SK-N-SH (cell line): ENCODE measurements at regions not wholly inside any gene's neighbourhood (a gene's known extent, or its start where the extent isn't known, plus 50 kb on each side); places are given as distances from the start of the nearest gene placed in this dataset.

Experiments
- CTCF ChIA-PET: fragments of 300-600, 350-600 bp; formaldehyde crosslinking; extraction: SDS; loops from one replicate; lab custom pipeline; 2021; lab: Yijun Ruan, JAX
- POLR2A ChIA-PET: fragments of 350-600 bp; sonication (Branson Sonifier 250); formaldehyde crosslinking; extraction: SDS; loops from one replicate; lab custom pipeline; 2020; ENCODE audit warnings: antibody characterized with exemption, inconsistent platforms; lab: Yijun Ruan, JAX
- DNase-seq: peaks from one replicate; pipeline ENCODE4 v3.0.0; 2012
- H2AFZ ChIP-seq: fragments of 200-600 bp; sonication (generic); 2 replicates; pipeline ENCODE4 v1.8.1; 2016; ENCODE audit warnings: antibody characterized with exemption, mild to moderate bottlenecking, low read depth
- H3F3A ChIP-seq: fragments of 200-600 bp; sonication (generic); replicated peaks from 2 replicates; pipeline ENCODE3; 2016; ENCODE audit warnings: antibody characterized with exemption, mild to moderate bottlenecking; ENCODE audit not compliant: insufficient read depth
- H3K27ac ChIP-seq, 2 experiments: fragments of 200-500 bp in 1 of 2; fragments of 200-600 bp in 1 of 2; sonication (Bioruptor generic) in 1 of 2; sonication (generic), shearing (Covaris generic) in 1 of 2; 2 replicates each; pipeline versions ENCODE4 v1.5.1 to v1.6.1; 2014 to 2016; ENCODE audit warnings: low read depth in 2 of 2, inconsistent platforms in 1 of 2, low read length in 1 of 2, mild to moderate bottlenecking in 1 of 2, mixed read lengths in 1 of 2
- H3K27me3 ChIP-seq: fragments of 200-600 bp; sonication (generic), shearing (Covaris generic); 2 replicates; pipeline ENCODE4 v1.6.1; 2016; ENCODE audit warnings: mixed run types; ENCODE audit not compliant: insufficient read depth
- H3K36me3 ChIP-seq, 2 experiments: fragments of 200-500 bp in 1 of 2; fragments of 200-600 bp in 1 of 2; sonication (Bioruptor generic) in 1 of 2; sonication (generic) in 1 of 2; replicated peaks in 1 of 2; 2 replicates each; pipeline versions ENCODE3 to v1.5.1; 2014 to 2016; ENCODE audit warnings: low read length in 1 of 2, mild to moderate bottlenecking in 1 of 2; ENCODE audit not compliant: insufficient read depth in 2 of 2, control insufficient read depth in 1 of 2
- H3K4me1 ChIP-seq, 2 experiments: fragments of 200-500 bp in 1 of 2; fragments of 200-600 bp in 1 of 2; sonication (Bioruptor generic) in 1 of 2; sonication (generic), shearing (Covaris generic) in 1 of 2; 2 replicates each; pipeline versions ENCODE4 v1.5.1 to v1.6.1; 2014 to 2016; ENCODE audit warnings: low read depth in 1 of 2, low read length in 1 of 2, mixed run types in 1 of 2; ENCODE audit not compliant: insufficient read depth in 2 of 2, control insufficient read depth in 1 of 2
- H3K4me2 ChIP-seq: fragments of 200-600 bp; sonication (generic), shearing (Covaris generic); 2 replicates; pipeline ENCODE4 v1.6.1; 2017; ENCODE audit warnings: mixed run types
- H3K4me3 ChIP-seq, 2 experiments: fragments of 200-500 bp in 1 of 2; fragments of 200-600 bp in 1 of 2; sonication (Bioruptor generic) in 1 of 2; sonication (generic), shearing (Covaris generic) in 1 of 2; 2 replicates each; pipeline versions ENCODE4 v1.5.1 to v1.8.1; 2014 to 2016; ENCODE audit warnings: low read depth in 2 of 2, inconsistent platforms in 1 of 2, low read length in 1 of 2, mild to moderate bottlenecking in 1 of 2, mixed read lengths in 1 of 2, moderate library complexity in 1 of 2
- H3K79me2 ChIP-seq: fragments of 200-600 bp; sonication (generic); 2 replicates; pipeline ENCODE4 v1.8.1; 2017; ENCODE audit warnings: mild to moderate bottlenecking; ENCODE audit not compliant: insufficient read depth
- H3K9ac ChIP-seq: fragments of 200-600 bp; sonication (generic); 2 replicates; pipeline ENCODE4 v1.6.1; 2017; ENCODE audit warnings: mixed run types
- H3K9me2 ChIP-seq: fragments of 200-600 bp; sonication (generic); 2 replicates; pipeline ENCODE4 v1.6.1; 2017; ENCODE audit warnings: mixed run types
- H3K9me3 ChIP-seq: fragments of 200-600 bp; sonication (generic); 2 replicates; pipeline ENCODE4 v1.6.1; 2017; ENCODE audit warnings: mixed run types, mild to moderate bottlenecking, moderate library complexity
- H4K20me1 ChIP-seq: fragments of 200-600 bp; sonication (generic); 2 replicates; pipeline ENCODE4 v1.6.1; 2017; ENCODE audit warnings: mild to moderate bottlenecking, mixed run types; ENCODE audit not compliant: insufficient read depth
- EP300 ChIP-seq, 2 experiments: IDR thresholded peaks; 2 replicates each; pipeline versions ENCODE4 v1.4.0 to v1.6.1; 2012; ENCODE audit warnings: borderline replicate concordance in 1 of 2, low read depth in 1 of 2, low read length in 1 of 2
- FOXM1 ChIP-seq: IDR thresholded peaks from 2 replicates; pipeline ENCODE4 v1.4.0; 2012; ENCODE audit warnings: low read depth, mild to moderate bottlenecking
- GABPA ChIP-seq: IDR thresholded peaks from 2 replicates; pipeline ENCODE4 v1.4.0; 2012; ENCODE audit warnings: low read depth, mild to moderate bottlenecking
- GATA2 ChIP-seq: sonication (generic); formaldehyde crosslinking; IDR thresholded peaks from 2 replicates; pipeline ENCODE4 v1.5.0; 2020; ENCODE audit warnings: mild to moderate bottlenecking, missing genetic modification reagents
- MXI1 ChIP-seq: IDR thresholded peaks from 2 replicates; pipeline ENCODE4 v1.6.1; 2012; ENCODE audit warnings: mild to moderate bottlenecking, low read depth, low read length, improper control_type of control experiment
- NFIC ChIP-seq: IDR thresholded peaks from 2 replicates; pipeline ENCODE4 v1.4.0; 2012; ENCODE audit warnings: borderline replicate concordance
- PBX3 ChIP-seq: IDR thresholded peaks from 2 replicates; pipeline ENCODE4; 2012
- RCOR1 ChIP-seq: fragments of 150-350 bp; IDR thresholded peaks from 2 replicates; pipeline ENCODE4 v1.6.1; 2017; ENCODE audit warnings: antibody characterized with exemption, low read length
- TAF1 ChIP-seq: IDR thresholded peaks from 2 replicates; pipeline ENCODE4 v1.6.1; 2012; ENCODE audit warnings: low read depth, mild to moderate bottlenecking, low read length, moderate library complexity, borderline replicate concordance
- TCF12 ChIP-seq: IDR thresholded peaks from 2 replicates; pipeline ENCODE4 v1.4.0; 2012
- TEAD4 ChIP-seq: IDR thresholded peaks from 2 replicates; pipeline ENCODE4 v1.4.0; 2012; ENCODE audit warnings: mild to moderate bottlenecking, borderline replicate concordance; ENCODE audit not compliant: insufficient read depth
- USF2 ChIP-seq: fragments of 150-350 bp; IDR thresholded peaks from 2 replicates; pipeline ENCODE4 v1.6.1; 2017; ENCODE audit warnings: antibody characterized with exemption, low read length, low read depth, borderline replicate concordance
- YY1 ChIP-seq: IDR thresholded peaks from 2 replicates; pipeline ENCODE4 v1.4.0; 2012; ENCODE audit warnings: low read depth, mild to moderate bottlenecking
- ZBTB33 ChIP-seq: IDR thresholded peaks from 2 replicates; pipeline ENCODE4 v1.4.0; 2012; ENCODE audit warnings: low read depth, borderline replicate concordance
- WGBS: methylation state at CpG from one replicate; pipeline ENCODE4 v1.1.6; 2017; ENCODE audit warnings: low lambda C conversion rate; 5-methylcytosine and 5-hydroxymethylcytosine counted together

- no peak overlapping the region for H3K4me3 ChIP-seq
- no peak for TF ChIP-seq TEAD4
- no peak for TF ChIP-seq MXI1
- TF ChIP-seq YY1, result no peak
- H3K9me2 ChIP-seq, result no peaks in the 10 kb centered on the region
- WGBS, result 29% methylated on average over 3 of the region's 4 CpGs
- H4K20me1 ChIP-seq, result no peaks in the 10 kb centered on the region
- H2AFZ ChIP-seq, result no peak overlapping the region
- ChIA-PET CTCF (no interaction called here), POLR2A (no interaction called here)
- no peak overlapping the region for H3K27ac ChIP-seq
- H3K9me3 ChIP-seq, result no peaks in the 10 kb centered on the region
- DNase-seq, result no peak
- H3K36me3 ChIP-seq, result no peaks in the 10 kb centered on the region
- H3K27me3 ChIP-seq, result no peaks in the 10 kb centered on the region
- no peaks in the 10 kb centered on the region for H3K79me2 ChIP-seq
- no peaks in the 10 kb centered on the region for H3K4me1 ChIP-seq
- no peak overlapping the region for H3K4me2 ChIP-seq
- H3K9ac ChIP-seq, result no peak overlapping the region
- no peaks in the 10 kb centered on the region for H3F3A ChIP-seq
Measured at GRCh38 chr15:25611603-25612002, 172.8 kb upstream of the UBE3A start.

GRCh38 chr15:25609371-25609770, 170.5 kb upstream of the UBE3A start:
- Histone ChIP-seq H3K27me3 (no peaks in the 10 kb centered on the region), H3K9me3 (no peaks in the 10 kb centered on the region), H3K9ac (no peak overlapping the region), H3K79me2 (no peaks in the 10 kb centered on the region), H3F3A (no peaks in the 10 kb centered on the region), H3K9me2 (no peaks in the 10 kb centered on the region), H3K4me2 (no peak overlapping the region), H2AFZ (no peak overlapping the region), H4K20me1 (no peaks in the 10 kb centered on the region), H3K4me3 (no peak overlapping the region), H3K36me3 (no peaks in the 10 kb centered on the region), H3K4me1 (no peaks in the 10 kb centered on the region), H3K27ac (no peak overlapping the region)
- WGBS, result 16% methylated on average over 5 of the region's 5 CpGs
- TF ChIP-seq ZBTB33, result no peak
- ChIA-PET POLR2A (no interaction called here), CTCF (no interaction called here)
- DNase-seq, result no peak

- no peak for TF ChIP-seq TCF12
- TF ChIP-seq ZBTB33, result no peak
- TF ChIP-seq GATA2 (CRISPR knock-in tag), result no peak
- TF ChIP-seq TAF1, result no peak
- no peak for TF ChIP-seq FOXM1
- TF ChIP-seq GABPA, result no peak
- TF ChIP-seq RCOR1, result no peak
- no peak for TF ChIP-seq PBX3
- no peak for TF ChIP-seq EP300 (IDR thresholded peaks at IDR 0.05; ENCODE audit: borderline replicate concordance in 1 of 2, low read depth in 1 of 2, low read length in 1 of 2)
- no peak for TF ChIP-seq MXI1
- TF ChIP-seq USF2, result no peak
- no peak for TF ChIP-seq TEAD4
- TF ChIP-seq NFIC, result no peak
- H3K27ac ChIP-seq, result no peak overlapping the region
- no peak overlapping the region for H2AFZ ChIP-seq
- no peaks in the 10 kb centered on the region for H3K36me3 ChIP-seq
- no peaks in the 10 kb centered on the region for H3F3A ChIP-seq
- no peaks in the 10 kb centered on the region for H3K79me2 ChIP-seq
- H3K4me3 ChIP-seq, result no peak overlapping the region
- no peak for DNase-seq
- no peaks in the 10 kb centered on the region for H3K4me1 ChIP-seq
- no peaks in the 10 kb centered on the region for H3K9me2 ChIP-seq
- no peaks in the 10 kb centered on the region for H3K27me3 ChIP-seq
- no peak overlapping the region for H3K9ac ChIP-seq
- H3K4me2 ChIP-seq, result no peak overlapping the region
- no peaks in the 10 kb centered on the region for H3K9me3 ChIP-seq
- ChIA-PET POLR2A (no interaction called here), CTCF (no interaction called here)
- H4K20me1 ChIP-seq, result no peaks in the 10 kb centered on the region
- 29% methylated on average over 5 of the region's 5 CpGs for WGBS
Measured at GRCh38 chr15:25608926-25609325, 170.1 kb upstream of the UBE3A start.
